Natural killer cell (primary cell): ENCODE measurements at regions not wholly inside any gene's neighbourhood (a gene's known extent, or its start where the extent isn't known, plus 50 kb on each side); places are given as distances from the start of the nearest gene placed in this dataset.

Experiments
- ATAC-seq, 3 donors: fragments of 150-1000 bp in 2 of 3; fragments of 200-7000 bp in 1 of 3; cut with Tn5 transposase; 1 replicate in 1 of 3; 2 replicates in 2 of 3; pipeline ENCODE4 v1.10.0; 2021; ENCODE audit warnings: mild to moderate bottlenecking in 2 of 3, moderate library complexity in 2 of 3
- DNase-seq, 2 donors: peaks; one replicate each; pipeline versions ENCODE4 v3.0.0 to v3.0.0-alpha.2; 2013 to 2021; ENCODE audit warnings: mixed read lengths in 1 of 2
- H3K27ac ChIP-seq: one replicate; pipeline ENCODE4 v1.5.1; 2013; ENCODE audit warnings: mild to moderate bottlenecking, low read length
- H3K27me3 ChIP-seq: one replicate; pipeline ENCODE4 v1.6.1; 2013; ENCODE audit warnings: low read length; ENCODE audit not compliant: control insufficient read depth, insufficient read depth
- H3K36me3 ChIP-seq: one replicate; pipeline ENCODE4 v1.6.1; 2013; ENCODE audit warnings: low read length; ENCODE audit not compliant: control insufficient read depth, insufficient read depth
- H3K4me1 ChIP-seq: one replicate; pipeline ENCODE4 v1.6.1; 2013; ENCODE audit warnings: low read length; ENCODE audit not compliant: control insufficient read depth, insufficient read depth
- H3K4me3 ChIP-seq: one replicate; pipeline ENCODE4 v1.5.1; 2013; ENCODE audit warnings: low read length
- H3K9me3 ChIP-seq: one replicate; pipeline ENCODE4 v1.6.1; 2013; ENCODE audit warnings: low read length; ENCODE audit not compliant: control insufficient read depth, insufficient read depth
- H3K27ac Mint-ChIP-seq, 2 donors: one replicate each; pipeline ENCODE4 v1.8.0; 2022; ENCODE audit warnings: mild to moderate bottlenecking in 2 of 2, mixed read lengths in 2 of 2, moderate library complexity in 1 of 2
- H3K27me3 Mint-ChIP-seq, 2 donors: one replicate each; pipeline ENCODE4 v1.8.0; 2022; ENCODE audit warnings: low read depth in 2 of 2, mixed read lengths in 2 of 2
- H3K36me3 Mint-ChIP-seq: one replicate; pipeline ENCODE4 v1.8.0; 2022; ENCODE audit warnings: mixed read lengths
- H3K4me1 Mint-ChIP-seq, 2 donors: one replicate each; pipeline ENCODE4 v1.8.0; 2022; ENCODE audit warnings: mixed read lengths in 2 of 2
- H3K4me3 Mint-ChIP-seq: one replicate; pipeline ENCODE4 v1.8.0; 2022; ENCODE audit warnings: mild to moderate bottlenecking, moderate library complexity, mixed read lengths
- H3K9me3 Mint-ChIP-seq, 2 donors: one replicate each; pipeline ENCODE4 v1.8.0; 2022; ENCODE audit warnings: mixed read lengths in 2 of 2
- CTCF ChIP-seq: fragments of 200-600 bp; IDR thresholded peaks from one replicate; pipeline ENCODE4 v1.8.0; 2022; ENCODE audit warnings: antibody characterized with exemption
- WGBS: methylation state at CpG from one replicate; pipeline ENCODE4 v1.1.7; 2013; ENCODE audit warnings: missing lambda C conversion rate; ENCODE audit not compliant: insufficient coverage; 5-methylcytosine and 5-hydroxymethylcytosine counted together
- intact Hi-C: fragments of 100-400 bp; cut with micrococcal nuclease; formaldehyde crosslinking; loops from one replicate; pipeline ENCODE4 v1.14.2; 2022

- H3K27ac Mint-ChIP-seq = no peak overlapping the region
- no peak for ATAC-seq
- Histone ChIP-seq H3K9me3 (no peaks in the 10 kb centered on the region), H3K36me3 (no peaks in the 10 kb centered on the region), H3K27ac (no peak overlapping the region), H3K4me3 (no peak overlapping the region), H3K4me1 (no peaks in the 10 kb centered on the region), H3K27me3 (no peaks in the 10 kb centered on the region)
- no peak for DNase-seq
- no peaks in the 10 kb centered on the region for H3K4me1 Mint-ChIP-seq
- H3K36me3 Mint-ChIP-seq = no peaks in the 10 kb centered on the region
- intact Hi-C loops = no loop called here
- peaks cover 6 to 9% of the 10 kb centered on the region in 2 donors for H3K9me3 Mint-ChIP-seq
- TF ChIP-seq CTCF = no peak
- no peak overlapping the region for H3K4me3 Mint-ChIP-seq
- WGBS = 87% methylated on average over 2 of the region's 2 CpGs
- H3K27me3 Mint-ChIP-seq = no peaks in the 10 kb centered on the region
These were observed 109.6 kb upstream of the LGR5 start for GRCh38 chr12:71329956-71330355.

GRCh38 chr12:71321531-71321930, 118.1 kb upstream of the LGR5 start:
- no peak overlapping the region for H3K27ac Mint-ChIP-seq
- no peak overlapping the region for H3K4me3 Mint-ChIP-seq
- no peak for DNase-seq
- intact Hi-C loops = no loop called here
- TF ChIP-seq CTCF = no peak
- peaks cover 12% of the 10 kb centered on the region for H3K36me3 Mint-ChIP-seq
- Histone ChIP-seq H3K4me3 (no peak overlapping the region), H3K36me3 (no peaks in the 10 kb centered on the region), H3K27ac (no peak overlapping the region), H3K27me3 (no peaks in the 10 kb centered on the region), H3K4me1 (no peaks in the 10 kb centered on the region), H3K9me3 (peaks cover 8% of the 10 kb centered on the region)
- H3K9me3 Mint-ChIP-seq = peaks cover 14 to 19% of the 10 kb centered on the region in 2 donors
- H3K4me1 Mint-ChIP-seq = no peaks in the 10 kb centered on the region
- H3K27me3 Mint-ChIP-seq = no peaks in the 10 kb centered on the region
- ATAC-seq = no peak

- ATAC-seq (no peak), DNase-seq (no peak)
- Mint-ChIP-seq H3K36me3 (peaks cover 12% of the 10 kb centered on the region), H3K9me3 (peaks cover 16 to 19% of the 10 kb centered on the region in 2 donors), H3K4me3 (no peak overlapping the region), H3K27ac (no peak overlapping the region), H3K4me1 (no peaks in the 10 kb centered on the region), H3K27me3 (no peaks in the 10 kb centered on the region)
- intact Hi-C loops = no loop called here
- Histone ChIP-seq H3K27me3 (no peaks in the 10 kb centered on the region), H3K4me3 (no peak overlapping the region), H3K4me1 (no peaks in the 10 kb centered on the region), H3K36me3 (no peaks in the 10 kb centered on the region), H3K9me3 (peaks cover 8% of the 10 kb centered on the region), H3K27ac (no peak overlapping the region)
- no peak for TF ChIP-seq CTCF
- WGBS = no CpG with 5 or more reads among the region's 1 CpG
These were observed 118.5 kb upstream of the LGR5 start for GRCh38 chr12:71321130-71321529.

- Histone ChIP-seq H3K27me3 (no peaks in the 10 kb centered on the region), H3K36me3 (no peaks in the 10 kb centered on the region), H3K27ac (no peak overlapping the region), H3K4me3 (no peak overlapping the region), H3K4me1 (no peaks in the 10 kb centered on the region), H3K9me3 (peaks cover 5% of the 10 kb centered on the region)
- no peak overlapping the region for H3K27ac Mint-ChIP-seq
- DNase-seq = no peak
- peaks cover 6 to 8% of the 10 kb centered on the region in 2 donors for H3K9me3 Mint-ChIP-seq
- intact Hi-C loops = no loop called here
- H3K36me3 Mint-ChIP-seq = peaks cover 2% of the 10 kb centered on the region
- ATAC-seq = no peak
- no peaks in the 10 kb centered on the region for H3K4me1 Mint-ChIP-seq
- WGBS = 89% methylated on average over 8 of the region's 9 CpGs
- no peaks in the 10 kb centered on the region for H3K27me3 Mint-ChIP-seq
- no peak overlapping the region for H3K4me3 Mint-ChIP-seq
- TF ChIP-seq CTCF = no peak
These were observed 124.1 kb upstream of the LGR5 start for GRCh38 chr12:71315328-71315985.
